ENCODE measurements at regions not wholly inside any gene's neighbourhood (a gene's known extent, or its start where the extent isn't known, plus 50 kb on each side); places are given as distances from the start of the nearest gene placed in this dataset.

GRCh38 chr12:97363693-97364092 lies 98.9 kb upstream of the RMST start:
- H3K36me3 ChIP-seq (ENCODE audit: insufficient read depth, low read length) = no peaks in the 10 kb centered on the region
- no peak overlapping the region for H3K27ac Mint-ChIP-seq
- no peaks in the 10 kb centered on the region for H3K4me1 Mint-ChIP-seq
- H3K4me1 ChIP-seq (ENCODE audit: insufficient read depth, low read length) = no peaks in the 10 kb centered on the region
- no peak overlapping the region for H3K27ac ChIP-seq (ENCODE audit: low read depth, low read length)
- no peaks in the 10 kb centered on the region for H3K36me3 Mint-ChIP-seq
- H3K9me3 Mint-ChIP-seq = no peaks in the 10 kb centered on the region
- ChIA-PET POLR2A (ENCODE audit: partially characterized antibody) (no interaction called here), CTCF (ENCODE audit: partially characterized antibody) (no interaction called here)
- intact Hi-C loops (cut with micrococcal nuclease) = no loop called here
- DNase-seq = no peak
- no peaks in the 10 kb centered on the region for H3K27me3 ChIP-seq (ENCODE audit: insufficient read depth, low read length)
- no peak overlapping the region for H3K4me3 Mint-ChIP-seq
- H3K4me3 ChIP-seq (ENCODE audit: low read length in 2 of 2) = no peak overlapping the region
- H3K9me3 ChIP-seq (ENCODE audit: control insufficient read depth in 1 of 2, low read length in 2 of 2) = no peaks in the 10 kb centered on the region
- no peaks in the 10 kb centered on the region for H3K27me3 Mint-ChIP-seq

DNA sequence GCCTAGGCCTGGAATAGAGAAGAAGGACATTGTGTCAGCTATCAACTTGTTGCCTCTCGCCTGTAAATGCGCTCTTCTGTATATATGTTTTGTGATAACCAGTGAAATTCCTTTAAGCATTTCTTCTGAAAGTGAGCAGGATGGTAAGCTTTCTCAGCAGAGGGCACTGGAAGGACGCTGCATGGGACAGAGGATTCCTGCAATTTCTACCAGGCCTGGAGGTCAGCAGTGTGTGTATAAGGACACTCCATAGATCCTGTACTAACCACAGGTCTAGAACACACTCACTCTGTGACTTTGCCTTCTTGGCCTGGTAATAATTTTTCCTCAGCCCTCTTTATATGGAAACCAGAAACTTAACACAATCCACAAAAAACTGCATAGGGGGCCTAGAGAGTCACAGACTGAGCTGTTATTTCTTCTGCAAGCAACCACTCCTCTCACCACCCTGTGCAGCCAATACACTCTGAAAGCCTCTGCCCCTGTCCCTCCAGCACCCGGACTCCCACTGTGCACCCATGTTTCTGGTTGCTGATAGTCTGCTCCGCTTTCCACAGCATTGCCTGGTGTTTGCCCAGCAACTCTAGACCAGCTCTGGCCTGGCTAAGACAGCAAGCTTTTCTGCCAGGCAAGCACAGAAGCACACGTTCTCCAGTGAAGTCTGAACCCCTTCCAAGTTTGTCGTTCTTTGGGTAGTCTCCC lies 94.0 kb upstream of the RMST start:
- Histone ChIP-seq H3K9me3 (ENCODE audit: control insufficient read depth in 1 of 2, low read length in 2 of 2) (no peaks in the 10 kb centered on the region), H3K36me3 (ENCODE audit: insufficient read depth, low read length) (no peaks in the 10 kb centered on the region), H3K4me1 (ENCODE audit: insufficient read depth, low read length) (no peaks in the 10 kb centered on the region), H3K27ac (ENCODE audit: low read depth, low read length) (no peak overlapping the region), H3K27me3 (ENCODE audit: insufficient read depth, low read length) (no peaks in the 10 kb centered on the region), H3K4me3 (ENCODE audit: low read length in 2 of 2) (no peak overlapping the region)
- no peaks in the 10 kb centered on the region for H3K27me3 Mint-ChIP-seq
- H3K27ac Mint-ChIP-seq = no peak overlapping the region
- H3K36me3 Mint-ChIP-seq = no peaks in the 10 kb centered on the region
- no peaks in the 10 kb centered on the region for H3K9me3 Mint-ChIP-seq
- no peak overlapping the region for H3K4me3 Mint-ChIP-seq
- H3K4me1 Mint-ChIP-seq = peaks cover 0 to 2% (median 0%) of the 10 kb centered on the region in 4 donors
- CTCF ChIA-PET (ENCODE audit: partially characterized antibody) = no interaction called here
- DNase-seq = no peak
- POLR2A ChIA-PET (ENCODE audit: partially characterized antibody) = no interaction called here
- intact Hi-C loops (cut with micrococcal nuclease) = no loop called here

GRCh38 chr12:97375310-97375709 lies 87.3 kb upstream of the RMST start:
- no peak for DNase-seq
- ChIA-PET POLR2A (ENCODE audit: partially characterized antibody) (no interaction called here), CTCF (ENCODE audit: partially characterized antibody) (interaction anchor here (0.6 to 1.4 kb wide), 3 partner anchors 9 to 726 kb away, joined by 3 to 4 read pairs (median 3); no protein-coding TSS in a partner anchor)
- Mint-ChIP-seq H3K27me3 (peaks cover 0 to 1% of the 10 kb centered on the region in 2 donors), H3K36me3 (no peaks in the 10 kb centered on the region), H3K4me3 (no peak overlapping the region), H3K9me3 (no peaks in the 10 kb centered on the region), H3K27ac (no peak overlapping the region), H3K4me1 (peaks cover 0 to 4% (median 0%) of the 10 kb centered on the region in 4 donors)
- no peak overlapping the region for H3K27ac ChIP-seq (ENCODE audit: low read depth, low read length)
- no peaks in the 10 kb centered on the region for H3K4me1 ChIP-seq (ENCODE audit: insufficient read depth, low read length)
- no peaks in the 10 kb centered on the region for H3K27me3 ChIP-seq (ENCODE audit: insufficient read depth, low read length)
- intact Hi-C loops (cut with micrococcal nuclease) = no loop called here
- H3K9me3 ChIP-seq (ENCODE audit: control insufficient read depth in 1 of 2, low read length in 2 of 2) = no peaks in the 10 kb centered on the region
- no peaks in the 10 kb centered on the region for H3K36me3 ChIP-seq (ENCODE audit: insufficient read depth, low read length)
- H3K4me3 ChIP-seq (ENCODE audit: low read length in 2 of 2) = no peak overlapping the region

- intact Hi-C loops (cut with micrococcal nuclease) = no loop called here
- H3K27ac Mint-ChIP-seq = no peak overlapping the region
- Histone ChIP-seq H3K36me3 (ENCODE audit: insufficient read depth, low read length) (no peaks in the 10 kb centered on the region), H3K27ac (ENCODE audit: low read depth, low read length) (no peak overlapping the region), H3K27me3 (ENCODE audit: insufficient read depth, low read length) (no peaks in the 10 kb centered on the region), H3K4me1 (ENCODE audit: insufficient read depth, low read length) (no peaks in the 10 kb centered on the region), H3K4me3 (ENCODE audit: low read length in 2 of 2) (no peak overlapping the region), H3K9me3 (ENCODE audit: control insufficient read depth in 1 of 2, low read length in 2 of 2) (no peaks in the 10 kb centered on the region)
- H3K4me3 Mint-ChIP-seq = no peak overlapping the region
- CTCF ChIA-PET (ENCODE audit: partially characterized antibody) = no interaction called here
- no peak for DNase-seq
- H3K27me3 Mint-ChIP-seq = peaks cover 0 to 1% of the 10 kb centered on the region in 2 donors
- no peaks in the 10 kb centered on the region for H3K4me1 Mint-ChIP-seq
- no peaks in the 10 kb centered on the region for H3K9me3 Mint-ChIP-seq
- POLR2A ChIA-PET (ENCODE audit: partially characterized antibody) = no interaction called here
- no peaks in the 10 kb centered on the region for H3K36me3 Mint-ChIP-seq
These were observed 82.2 kb upstream of the RMST start for GRCh38 chr12:97380440-97380839.

- Histone ChIP-seq H3K4me1 (ENCODE audit: insufficient read depth, low read length) (no peaks in the 10 kb centered on the region), H3K27me3 (ENCODE audit: insufficient read depth, low read length) (no peaks in the 10 kb centered on the region), H3K27ac (ENCODE audit: low read depth, low read length) (no peak overlapping the region), H3K4me3 (ENCODE audit: low read length in 2 of 2) (no peak overlapping the region), H3K36me3 (ENCODE audit: insufficient read depth, low read length) (no peaks in the 10 kb centered on the region), H3K9me3 (ENCODE audit: control insufficient read depth in 1 of 2, low read length in 2 of 2) (no peaks in the 10 kb centered on the region)
- CTCF ChIA-PET (ENCODE audit: partially characterized antibody) = interaction anchor here (0.9 kb wide), 1 partner anchor 10 kb away, joined by 3 read pairs; no protein-coding TSS in a partner anchor
- no peaks in the 10 kb centered on the region for H3K36me3 Mint-ChIP-seq
- intact Hi-C loops (cut with micrococcal nuclease) = no loop called here
- POLR2A ChIA-PET (ENCODE audit: partially characterized antibody) = interaction anchor here (1.6 kb wide), 1 partner anchor 11 kb away, joined by 4 read pairs; no protein-coding TSS in a partner anchor
- H3K27me3 Mint-ChIP-seq = no peaks in the 10 kb centered on the region
- H3K4me1 Mint-ChIP-seq = no peaks in the 10 kb centered on the region
- H3K27ac Mint-ChIP-seq = no peak overlapping the region
- no peak overlapping the region for H3K4me3 Mint-ChIP-seq
- DNase-seq = no peak
- peaks cover 0 to 3% (median 0%) of the 10 kb centered on the region in 8 donors for H3K9me3 Mint-ChIP-seq
These were observed 77.5 kb upstream of the RMST start for GRCh38 chr12:97385121-97385520.

GRCh38 chr12:97386133-97386581 lies 76.4 kb upstream of the RMST start:
- H3K27ac ChIP-seq (ENCODE audit: low read depth, low read length) = no peak overlapping the region
- no peaks in the 10 kb centered on the region for H3K36me3 Mint-ChIP-seq
- H3K36me3 ChIP-seq (ENCODE audit: insufficient read depth, low read length) = no peaks in the 10 kb centered on the region
- intact Hi-C loops (cut with micrococcal nuclease) = no loop called here
- no peaks in the 10 kb centered on the region for H3K9me3 ChIP-seq (ENCODE audit: control insufficient read depth in 1 of 2, low read length in 2 of 2)
- no peak overlapping the region for H3K4me3 Mint-ChIP-seq
- no peaks in the 10 kb centered on the region for H3K27me3 ChIP-seq (ENCODE audit: insufficient read depth, low read length)
- no peak overlapping the region for H3K27ac Mint-ChIP-seq
- H3K4me1 ChIP-seq (ENCODE audit: insufficient read depth, low read length) = no peaks in the 10 kb centered on the region
- no peaks in the 10 kb centered on the region for H3K4me1 Mint-ChIP-seq
- ChIA-PET POLR2A (ENCODE audit: partially characterized antibody) (interaction anchor here (1.6 kb wide), 1 partner anchor 10 kb away, joined by 4 read pairs; no protein-coding TSS in a partner anchor), CTCF (ENCODE audit: partially characterized antibody) (no interaction called here)
- no peak for DNase-seq
- peaks cover 0 to 3% (median 0%) of the 10 kb centered on the region in 8 donors for H3K9me3 Mint-ChIP-seq
- no peak overlapping the region for H3K4me3 ChIP-seq (ENCODE audit: low read length in 2 of 2)
- no peaks in the 10 kb centered on the region for H3K27me3 Mint-ChIP-seq

DNA sequence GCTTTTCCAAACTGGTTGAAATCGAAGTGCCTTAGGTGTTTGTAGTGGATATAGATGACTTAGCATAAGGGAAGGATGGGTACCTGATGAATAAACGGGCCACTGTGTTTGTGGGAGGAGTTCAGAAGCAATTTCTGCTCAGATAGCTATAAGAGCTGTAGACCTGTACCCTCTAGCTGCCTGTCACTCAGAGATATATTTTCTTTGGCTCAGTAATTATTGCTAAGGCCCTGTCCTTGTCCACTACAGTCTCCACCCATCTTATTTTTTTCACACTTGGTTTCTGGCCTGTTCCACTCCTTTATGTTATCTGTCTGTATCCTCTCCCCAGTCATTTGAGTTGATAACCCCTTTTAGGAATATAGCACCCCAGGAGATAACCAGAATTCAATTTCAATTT lies 74.8 kb upstream of the RMST start:
- Histone ChIP-seq H3K36me3 (ENCODE audit: insufficient read depth, low read length) (no peaks in the 10 kb centered on the region), H3K4me1 (ENCODE audit: insufficient read depth, low read length) (no peaks in the 10 kb centered on the region), H3K27me3 (ENCODE audit: insufficient read depth, low read length) (no peaks in the 10 kb centered on the region), H3K4me3 (ENCODE audit: low read length in 2 of 2) (no peak overlapping the region), H3K27ac (ENCODE audit: low read depth, low read length) (no peak overlapping the region), H3K9me3 (ENCODE audit: control insufficient read depth in 1 of 2, low read length in 2 of 2) (no peaks in the 10 kb centered on the region)
- H3K9me3 Mint-ChIP-seq = peaks cover 0 to 3% (median 0%) of the 10 kb centered on the region in 8 donors
- H3K36me3 Mint-ChIP-seq = no peaks in the 10 kb centered on the region
- ChIA-PET CTCF (ENCODE audit: partially characterized antibody) (no interaction called here), POLR2A (ENCODE audit: partially characterized antibody) (no interaction called here)
- intact Hi-C loops (cut with micrococcal nuclease) = no loop called here
- peaks cover 0 to 5% of the 10 kb centered on the region in 2 donors for H3K27me3 Mint-ChIP-seq
- H3K4me3 Mint-ChIP-seq = no peak overlapping the region
- H3K4me1 Mint-ChIP-seq = no peaks in the 10 kb centered on the region
- no peak overlapping the region for H3K27ac Mint-ChIP-seq
- no peak for DNase-seq
